GM19372 (cell line): ENCODE measurements at regions not wholly inside any gene's neighbourhood (a gene's known extent, or its start where the extent isn't known, plus 50 kb on each side); places are given as distances from the start of the nearest gene placed in this dataset.
A peak's percentile ranks its signal among the peaks of the same experiment; 100 is the strongest.

Experiments
- ATAC-seq: cut with Tn5 transposase; IDR thresholded peaks from one replicate; pipeline ENCODE4 v1.9.1; 2021; ENCODE audit warnings: mild to moderate bottlenecking, low read depth, moderate library complexity; ENCODE audit not compliant: unreplicated experiment

GRCh38 chr5:168207450-168208029 is 83.9 kb upstream of the WWC1 start:
- no peak for ATAC-seq

- ATAC-seq, result no peak
These were observed 82.0 kb upstream of the WWC1 start for GRCh38 chr5:168209244-168209995.

- no peak for ATAC-seq
These were observed 81.4 kb upstream of the WWC1 start for GRCh38 chr5:168209997-168210396.

GRCh38 chr5:168211245-168211644 is 80.2 kb upstream of the WWC1 start:
- no peak for ATAC-seq

- no peak for ATAC-seq
These were observed 79.5 kb upstream of the WWC1 start for GRCh38 chr5:168211936-168212335.

- ATAC-seq, result no peak
These were observed 77.4 kb upstream of the WWC1 start for GRCh38 chr5:168214071-168214470.

- no peak for ATAC-seq
These were observed 76.6 kb upstream of the WWC1 start for GRCh38 chr5:168214886-168215285.

- ATAC-seq, result no peak
These were observed 75.8 kb upstream of the WWC1 start for GRCh38 chr5:168215646-168216045.

- no peak for ATAC-seq
These were observed 74.5 kb upstream of the WWC1 start for GRCh38 chr5:168216989-168217388.

- no peak for ATAC-seq
These were observed 73.9 kb upstream of the WWC1 start for GRCh38 chr5:168217497-168217896.

GRCh38 chr5:168218746-168219145 is 72.7 kb upstream of the WWC1 start:
- ATAC-seq, result no peak

GRCh38 chr5:168219515-168220410 is 71.7 kb upstream of the WWC1 start:
- ATAC-seq, result peak; percentile 90

GRCh38 chr5:168224085-168224484 is 67.4 kb upstream of the WWC1 start:
- no peak for ATAC-seq

- ATAC-seq, result no peak
These were observed 65.4 kb upstream of the WWC1 start for GRCh38 chr5:168226012-168226411.

- ATAC-seq, result no peak
These were observed 64.4 kb upstream of the WWC1 start for GRCh38 chr5:168227001-168227400.

GRCh38 chr5:168227973-168228615 is 63.4 kb upstream of the WWC1 start:
- peak; percentile 100 for ATAC-seq

GRCh38 chr5:168228668-168229067 is 62.8 kb upstream of the WWC1 start:
- no peak for ATAC-seq

- ATAC-seq, result no peak
These were observed 57.3 kb upstream of the WWC1 start for GRCh38 chr5:168234133-168234532.

- ATAC-seq, result no peak
These were observed 53.0 kb upstream of the WWC1 start for GRCh38 chr5:168238463-168238862.

- no peak for ATAC-seq
These were observed 52.1 kb upstream of the WWC1 start for GRCh38 chr5:168239325-168239724.
